GM12864 (cell line): ENCODE measurements at regions not wholly inside any gene's neighbourhood (a gene's known extent, or its start where the extent isn't known, plus 50 kb on each side); places are given as distances from the start of the nearest gene placed in this dataset.
"Not testable (repeated sequence)": the region's sequence is repeated elsewhere in the genome, so short reads cannot be mapped to it uniquely, and the experiment has no call there.

Experiments used
- DNase-seq: peaks from one replicate; pipeline ENCODE4 v3.0.0-alpha.2; 2011; ENCODE audit warnings: low read depth
- H3K4me3 ChIP-seq: 2 replicates; pipeline ENCODE4 v1.5.1; 2011; ENCODE audit warnings: mild to moderate bottlenecking, low read depth, low read length, control low read depth
- CTCF ChIP-seq: IDR thresholded peaks from 2 replicates; pipeline ENCODE4 v1.5.1; 2011; ENCODE audit warnings: low read depth, mild to moderate bottlenecking, moderate library complexity, low read length, control low read depth, inconsistent platforms; ENCODE audit errors: missing control alignments

GRCh38 chr6:157727629-157728182 is 95.3 kb upstream of the SNX9 start:
- no peak overlapping the region for H3K4me3 ChIP-seq
- no peak for TF ChIP-seq CTCF
- no peak for DNase-seq

GRCh38 chr6:157728183-157728881 is 94.7 kb upstream of the SNX9 start:
- no peak for TF ChIP-seq CTCF
- no peak overlapping the region for H3K4me3 ChIP-seq
- no peak for DNase-seq

GRCh38 chr6:157731221-157731620 is 91.8 kb upstream of the SNX9 start:
- no peak overlapping the region for H3K4me3 ChIP-seq
- TF ChIP-seq CTCF, result no peak
- no peak for DNase-seq

GRCh38 chr6:157732007-157732406 is 91.0 kb upstream of the SNX9 start:
- DNase-seq, result no peak
- no peak overlapping the region for H3K4me3 ChIP-seq
- no peak for TF ChIP-seq CTCF

GRCh38 chr6:157732416-157733161 is 90.5 kb upstream of the SNX9 start:
- no peak for TF ChIP-seq CTCF
- no peak overlapping the region for H3K4me3 ChIP-seq

GRCh38 chr6:157736555-157736954 is 86.5 kb upstream of the SNX9 start:
- H3K4me3 ChIP-seq, DNase-seq: not testable (repeated sequence)

More at GRCh38 chr6:157732416-157733161, 90.5 kb upstream of the SNX9 start:
- no peak for DNase-seq

- H3K4me3 ChIP-seq, result no peak overlapping the region
- no peak for TF ChIP-seq CTCF
- no peak for DNase-seq
These were observed 81.6 kb upstream of the SNX9 start for GRCh38 chr6:157741321-157741947.
